ENCODE measurements at regions not wholly inside any gene's neighbourhood (a gene's known extent, or its start where the extent isn't known, plus 50 kb on each side); places are given as distances from the start of the nearest gene placed in this dataset.

DNA sequence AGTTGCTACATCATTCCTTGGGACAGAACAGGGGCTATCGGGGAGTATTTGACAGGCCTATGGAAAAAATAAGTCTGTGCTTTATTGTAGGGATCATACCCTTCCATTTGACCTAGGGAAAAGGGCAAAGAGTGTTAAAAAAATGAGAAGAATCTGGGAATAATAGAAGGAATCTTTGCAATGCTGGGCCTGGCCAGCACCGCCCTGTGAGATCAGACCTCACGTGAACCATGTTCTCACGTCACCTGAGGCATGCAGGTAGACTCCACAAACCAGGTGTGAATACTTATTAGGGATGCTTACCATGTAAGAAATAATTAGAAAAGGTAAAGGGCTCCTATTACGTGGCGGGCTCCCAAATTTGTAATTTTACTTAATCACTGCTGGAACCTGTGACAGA, 177.5 kb upstream of the GATA6 start:
- H3K4me3 ChIP-seq (ENCODE audit: low read depth, low read length) = no peak overlapping the region
- TF ChIP-seq, protein P1, sequence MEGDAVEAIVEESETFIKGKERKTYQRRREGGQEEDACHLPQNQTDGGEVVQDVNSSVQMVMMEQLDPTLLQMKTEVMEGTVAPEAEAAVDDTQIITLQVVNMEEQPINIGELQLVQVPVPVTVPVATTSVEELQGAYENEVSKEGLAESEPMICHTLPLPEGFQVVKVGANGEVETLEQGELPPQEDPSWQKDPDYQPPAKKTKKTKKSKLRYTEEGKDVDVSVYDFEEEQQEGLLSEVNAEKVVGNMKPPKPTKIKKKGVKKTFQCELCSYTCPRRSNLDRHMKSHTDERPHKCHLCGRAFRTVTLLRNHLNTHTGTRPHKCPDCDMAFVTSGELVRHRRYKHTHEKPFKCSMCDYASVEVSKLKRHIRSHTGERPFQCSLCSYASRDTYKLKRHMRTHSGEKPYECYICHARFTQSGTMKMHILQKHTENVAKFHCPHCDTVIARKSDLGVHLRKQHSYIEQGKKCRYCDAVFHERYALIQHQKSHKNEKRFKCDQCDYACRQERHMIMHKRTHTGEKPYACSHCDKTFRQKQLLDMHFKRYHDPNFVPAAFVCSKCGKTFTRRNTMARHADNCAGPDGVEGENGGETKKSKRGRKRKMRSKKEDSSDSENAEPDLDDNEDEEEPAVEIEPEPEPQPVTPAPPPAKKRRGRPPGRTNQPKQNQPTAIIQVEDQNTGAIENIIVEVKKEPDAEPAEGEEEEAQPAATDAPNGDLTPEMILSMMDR (IDR thresholded peaks at IDR 0.05; ENCODE audit: control insufficient read depth, extremely low read depth, insufficient read depth) = no peak
- no peak for DNase-seq (ENCODE audit: low read depth)

DNA sequence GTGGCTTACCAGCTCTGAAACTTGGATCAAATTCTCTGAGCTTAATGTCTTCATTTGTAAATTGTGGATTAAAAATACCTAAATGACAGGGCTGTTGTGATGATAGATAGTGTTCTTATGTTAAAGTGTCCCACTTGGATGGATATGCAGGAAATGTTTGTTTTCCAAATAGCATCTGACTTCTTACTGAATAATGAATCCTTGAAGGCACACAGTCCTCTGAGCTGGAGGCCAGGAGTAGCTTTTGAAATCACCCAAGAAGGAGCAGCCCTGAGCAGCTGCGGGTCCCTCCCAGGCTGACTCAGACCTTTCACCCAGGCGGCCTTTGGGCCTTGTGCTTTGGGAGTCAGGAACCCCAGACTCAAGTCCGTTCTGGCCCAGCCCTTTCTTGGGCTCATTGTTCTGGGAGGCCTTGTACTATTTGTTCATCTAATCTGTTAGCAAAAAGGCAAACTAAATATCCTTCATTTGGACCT, 173.0 kb upstream of the GATA6 start:
- no peak for DNase-seq (ENCODE audit: low read depth)
- H3K4me3 ChIP-seq (ENCODE audit: low read depth, low read length) = no peak overlapping the region
- TF ChIP-seq, protein P1 (IDR thresholded peaks at IDR 0.05; ENCODE audit: control insufficient read depth, extremely low read depth, insufficient read depth) = no peak

DNA sequence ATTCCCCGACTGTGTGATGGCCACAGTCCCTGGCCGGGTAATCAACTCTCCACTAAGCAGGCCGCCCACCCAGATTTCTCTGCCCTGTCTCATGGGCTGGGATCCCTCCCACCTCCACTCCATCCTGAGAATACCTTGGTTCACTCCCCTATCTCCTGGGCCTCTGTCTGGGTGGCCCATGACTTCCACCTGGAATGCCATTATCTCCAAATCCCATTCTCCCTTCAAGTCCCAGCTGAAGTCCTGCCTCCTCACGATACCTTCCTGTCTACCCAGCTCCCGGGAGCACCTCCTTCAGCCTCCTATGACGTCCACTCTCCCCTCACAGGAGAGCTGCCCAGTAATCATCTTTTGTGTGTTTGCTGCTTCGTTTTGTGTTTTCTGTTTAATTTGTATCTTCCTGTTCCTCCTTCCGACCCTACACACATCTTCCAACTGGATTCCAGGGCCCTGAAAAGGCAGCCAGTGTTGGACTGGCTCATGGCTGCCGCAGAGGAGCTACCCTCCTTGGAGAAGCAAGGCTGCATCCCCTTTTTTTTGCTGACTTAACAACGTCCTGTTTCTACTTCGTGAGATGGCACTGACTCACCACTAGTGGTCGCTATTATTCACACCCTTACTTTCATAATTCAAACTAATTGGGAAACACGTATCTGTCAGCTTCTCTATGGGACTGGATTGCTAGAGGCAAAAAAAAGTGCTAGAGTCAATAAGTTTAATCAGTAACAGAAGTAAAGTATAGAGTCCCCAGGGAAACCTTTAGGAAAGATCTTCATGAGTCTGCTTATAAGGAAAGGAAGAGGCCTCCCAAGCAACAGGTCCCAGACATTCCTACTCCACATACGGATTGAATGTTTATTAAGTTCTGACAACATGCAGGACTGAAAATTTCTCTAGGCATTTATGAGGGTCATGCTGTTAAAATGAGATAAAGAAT, 171.9 kb upstream of the GATA6 start:
- peak; percentile 18 for DNase-seq (ENCODE audit: low read depth)
- H3K4me3 ChIP-seq (ENCODE audit: low read depth, low read length) = no peak overlapping the region
- TF ChIP-seq, protein P1 (IDR thresholded peaks at IDR 0.05; ENCODE audit: control insufficient read depth, extremely low read depth, insufficient read depth) = peak; percentile 82

DNA sequence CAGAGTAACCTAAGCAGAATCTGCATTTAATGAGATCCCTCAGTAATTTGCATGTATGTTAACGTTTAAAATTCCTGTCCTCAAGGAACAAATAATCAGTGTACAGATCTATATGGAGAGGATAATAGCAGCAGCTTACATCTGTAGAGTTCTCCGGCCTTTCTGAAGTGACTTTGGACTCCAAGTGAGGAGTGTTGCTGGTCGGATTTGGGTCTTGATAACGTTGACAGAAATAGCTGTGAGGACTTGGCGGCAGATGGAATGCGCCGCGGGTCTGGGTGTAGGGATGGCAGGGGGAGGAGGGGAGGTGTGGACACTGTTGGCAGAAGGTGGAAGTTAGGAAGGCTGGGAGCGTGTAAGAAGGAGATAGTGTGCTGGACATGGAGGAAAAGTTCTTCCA, 170.9 kb upstream of the GATA6 start:
- no peak for DNase-seq (ENCODE audit: low read depth)
- TF ChIP-seq, protein P1 (IDR thresholded peaks at IDR 0.05; ENCODE audit: control insufficient read depth, extremely low read depth, insufficient read depth) = no peak
- H3K4me3 ChIP-seq (ENCODE audit: low read depth, low read length) = no peak overlapping the region

DNA sequence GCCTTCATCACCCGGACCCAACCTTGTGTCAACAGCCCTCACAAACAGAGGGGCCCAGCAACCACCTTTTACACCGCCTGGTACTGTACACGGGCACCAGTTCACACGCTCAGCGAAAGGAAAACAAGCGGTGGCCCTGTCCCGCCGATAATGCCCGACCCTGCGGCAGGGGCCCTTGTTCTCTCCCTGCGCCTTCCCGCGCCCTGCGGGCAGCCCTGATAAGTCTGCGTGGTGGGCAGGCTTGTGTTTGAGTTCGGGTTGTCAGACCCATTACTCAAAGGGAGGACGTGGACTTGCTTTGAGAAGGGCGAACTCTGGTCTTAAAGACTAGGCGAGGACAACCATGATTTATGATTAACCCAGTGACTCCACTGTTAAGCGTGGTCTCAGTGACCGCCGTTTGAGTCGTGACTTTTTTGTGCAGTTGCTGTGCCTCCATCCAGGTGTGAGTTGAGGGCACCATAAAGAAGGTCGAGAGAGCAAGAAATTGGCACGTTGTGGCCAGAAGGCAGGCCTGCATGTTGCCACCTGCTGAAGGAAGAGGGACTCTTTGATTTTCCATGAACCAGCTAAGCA, 167.4 kb upstream of the GATA6 start:
- H3K4me3 ChIP-seq (ENCODE audit: low read depth, low read length) = no peak overlapping the region
- DNase-seq (ENCODE audit: low read depth) = no peak
- TF ChIP-seq, protein P1 (IDR thresholded peaks at IDR 0.05; ENCODE audit: control insufficient read depth, extremely low read depth, insufficient read depth) = no peak

DNA sequence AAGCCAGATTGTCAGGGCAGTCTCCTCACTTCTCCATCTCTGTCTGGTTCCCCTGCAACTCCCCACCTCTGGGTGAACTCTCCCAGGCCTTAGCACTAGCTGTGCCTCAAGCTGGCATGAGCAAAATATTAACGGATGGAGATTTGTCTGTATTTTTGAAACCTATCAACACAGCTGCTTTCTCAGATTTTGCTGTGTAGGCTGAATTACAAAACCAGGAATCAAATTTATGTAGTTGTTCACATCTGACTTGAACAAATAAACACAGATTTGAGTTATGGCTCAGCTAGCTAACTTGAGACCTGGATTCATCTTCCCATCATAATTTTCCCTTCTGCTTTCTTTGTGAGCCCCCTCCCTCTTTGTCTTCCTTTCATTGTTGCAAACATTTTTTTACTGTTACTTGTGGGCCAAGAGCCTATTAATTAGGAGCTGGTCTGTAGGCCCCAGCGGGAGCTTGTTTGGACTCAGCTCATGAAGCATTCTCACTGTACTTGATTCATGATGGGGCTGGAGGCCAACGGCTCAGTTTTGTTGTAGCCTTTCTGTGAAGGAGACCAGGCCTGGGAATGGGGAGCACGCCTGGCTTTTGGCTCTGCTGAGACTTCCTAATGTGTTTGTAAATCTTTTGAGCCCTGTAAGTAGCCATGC, 164.1 kb upstream of the GATA6 start:
- no peak for DNase-seq (ENCODE audit: low read depth)
- H3K4me3 ChIP-seq (ENCODE audit: low read depth, low read length) = no peak overlapping the region
- TF ChIP-seq, protein P1 (IDR thresholded peaks at IDR 0.05; ENCODE audit: control insufficient read depth, extremely low read depth, insufficient read depth) = no peak

Measured in LNCaP clone FGC (cell line).